Endothelial cell of umbilical vein (primary cell): ENCODE measurements at regions not wholly inside any gene's neighbourhood (a gene's known extent, or its start where the extent isn't known, plus 50 kb on each side); places are given as distances from the start of the nearest gene placed in this dataset.

Experiments
- BruUV-seq: library from RNA; stranded (reverse); fragments of 400-500 nt; replicated peaks from 2 replicates; lab custom pipeline; 2021; lab: Mats Ljungman, UMichigan
- CTCF ChIA-PET: fragments of 300-600, 350-600 bp; sonication (Branson Sonifier 250); formaldehyde crosslinking; loops from one replicate; lab custom pipeline; 2021; ENCODE audit warnings: antibody characterized with exemption, inconsistent platforms; lab: Charles Lee
- POLR2A ChIA-PET: fragments of 300-600, 350-600 bp; sonication (Branson Sonifier 250); formaldehyde crosslinking; loops from one replicate; lab custom pipeline; 2021; ENCODE audit warnings: antibody characterized with exemption, inconsistent platforms; lab: Charles Lee
- DNase-seq: peaks from one replicate; pipeline ENCODE4 v3.0.0-alpha.2; 2011; ENCODE audit warnings: low read depth, low spot score
- FAIRE-seq: peaks from 2 replicates; lab custom pipeline; 2011; peaks lifted over from hg19 to GRCh38; lab: Jason Lieb, UNC
- H2AFZ ChIP-seq: 2 replicates; pipeline ENCODE4 v1.6.0; 2012; ENCODE audit warnings: low read depth, low read length, control low read depth, inconsistent platforms
- H3K27ac ChIP-seq: 2 replicates; pipeline ENCODE4 v1.5.1; 2011; ENCODE audit warnings: low read depth, mild to moderate bottlenecking, control low read depth, low read length, moderate library complexity; ENCODE audit not compliant: insufficient read depth
- H3K27me3 ChIP-seq, 2 experiments: 2 replicates each; pipeline versions ENCODE4 v1.6.0 to v1.6.1; 2011; ENCODE audit warnings: low read length in 2 of 2, mixed read lengths in 1 of 2; ENCODE audit not compliant: control insufficient read depth in 2 of 2, insufficient read depth in 2 of 2
- H3K36me3 ChIP-seq, 2 experiments: 2 replicates in 1 of 2; 3 replicates in 1 of 2; pipeline ENCODE4 v1.5.1; 2011; ENCODE audit warnings: low read length in 2 of 2, mild to moderate bottlenecking in 1 of 2, moderate library complexity in 1 of 2; ENCODE audit not compliant: control insufficient read depth in 2 of 2, insufficient read depth in 2 of 2; ENCODE audit errors: extremely low read depth in 1 of 2
- H3K4me1 ChIP-seq: 3 replicates; pipeline ENCODE4 v1.5.1; 2011; ENCODE audit warnings: mild to moderate bottlenecking, low read length; ENCODE audit not compliant: control insufficient read depth, insufficient read depth; ENCODE audit errors: extremely low read depth
- H3K4me2 ChIP-seq: 2 replicates; pipeline ENCODE4 v1.6.1; 2011; ENCODE audit warnings: low read length, control low read depth, mixed read lengths; ENCODE audit not compliant: insufficient read depth
- H3K4me3 ChIP-seq, 3 experiments: fragments of 200-600 bp in 1 of 3; sonication (generic), shearing (Covaris generic) in 1 of 3; replicated peaks in 1 of 3; 2 replicates each; pipeline ENCODE4 v1.5.1; 2011 to 2016; ENCODE audit warnings: control low read depth in 3 of 3, low read length in 3 of 3, mild to moderate bottlenecking in 2 of 3, inconsistent platforms in 1 of 3, low read depth in 1 of 3, moderate library complexity in 1 of 3; ENCODE audit not compliant: insufficient read depth in 1 of 3
- H3K79me2 ChIP-seq: 2 replicates; pipeline ENCODE4 v1.6.0; 2012; ENCODE audit warnings: low read length, inconsistent platforms; ENCODE audit not compliant: control insufficient read depth, insufficient read depth
- H3K9ac ChIP-seq: replicated peaks from 2 replicates; pipeline ENCODE3; 2011; ENCODE audit warnings: low read length, control low read depth; ENCODE audit not compliant: insufficient read depth; ENCODE audit errors: extremely low read depth
- H3K9me1 ChIP-seq: replicated peaks from 3 replicates; pipeline ENCODE4 v1.6.0; 2011; ENCODE audit warnings: mild to moderate bottlenecking, low read length; ENCODE audit not compliant: control insufficient read depth, insufficient read depth; ENCODE audit errors: extremely low read depth
- H3K9me3 ChIP-seq: replicated peaks from 2 replicates; pipeline ENCODE4 v1.5.1; 2012; ENCODE audit warnings: low read length, inconsistent platforms; ENCODE audit not compliant: control insufficient read depth, insufficient read depth
- H4K20me1 ChIP-seq: replicated peaks from 2 replicates; pipeline ENCODE3; 2011; ENCODE audit warnings: mild to moderate bottlenecking, low read length; ENCODE audit not compliant: control insufficient read depth, insufficient read depth; ENCODE audit errors: extremely low read depth
- EZH2 ChIP-seq: IDR thresholded peaks from 2 replicates; pipeline ENCODE4 v1.6.1; 2012; ENCODE audit warnings: borderline replicate concordance, low read depth, mild to moderate bottlenecking, moderate library complexity, low read length, inconsistent platforms; ENCODE audit not compliant: severe bottlenecking
- FOS ChIP-seq: IDR thresholded peaks from 2 replicates; pipeline ENCODE4 v1.6.1; 2011; ENCODE audit warnings: mild to moderate bottlenecking, low read length, moderate library complexity, borderline replicate concordance; ENCODE audit not compliant: insufficient read depth
- GATA2 ChIP-seq: IDR thresholded peaks from 2 replicates; pipeline ENCODE4 v1.7.0; 2011; ENCODE audit warnings: low read depth, mild to moderate bottlenecking, moderate library complexity, mixed read lengths, low read length; ENCODE audit not compliant: insufficient read length, insufficient read depth
- JUN ChIP-seq: IDR thresholded peaks from 2 replicates; pipeline ENCODE4 v1.6.1; 2011; ENCODE audit warnings: borderline replicate concordance, low read depth; ENCODE audit not compliant: insufficient read length, insufficient read depth
- MYC ChIP-seq: IDR thresholded peaks from one replicate; pipeline ENCODE4 v1.6.1; 2011; ENCODE audit warnings: mild to moderate bottlenecking, low read depth, low read length
- POLR2A ChIP-seq: IDR thresholded peaks from 2 replicates; pipeline ENCODE4 v1.6.1; 2012; ENCODE audit warnings: low read depth, mild to moderate bottlenecking, control low read depth, low read length
- dilution Hi-C: fragments of 300-500 bp; cut with MboI; formaldehyde crosslinking; loops from one replicate; pipeline ENCODE4 v1.15.0; 2019; ENCODE audit warnings: low sequenced_read_pairs; ENCODE audit not compliant: extremely low pct_ligation_motif_present
- intact Hi-C: fragments of 100-400 bp; cut with micrococcal nuclease; formaldehyde crosslinking; loops from one replicate; pipeline ENCODE4 v1.10.0; 2022
- TF ChIP-seq, protein P1 (sequence below), 2 donors: IDR thresholded peaks; 1 replicate in 1 of 2; 2 replicates in 1 of 2; pipeline ENCODE4 v1.5.1; 2011; ENCODE audit warnings: low read length in 2 of 2, mild to moderate bottlenecking in 2 of 2, moderate library complexity in 2 of 2, control low read depth in 1 of 2, inconsistent platforms in 1 of 2, low read depth in 1 of 2; ENCODE audit not compliant: insufficient read depth in 1 of 2; ENCODE audit errors: extremely low read depth in 1 of 2
- TF ChIP-seq, protein P2 (sequence below): IDR thresholded peaks from 2 replicates; pipeline ENCODE4 v1.6.1; 2011; ENCODE audit not compliant: insufficient read depth, insufficient read length

DNA sequence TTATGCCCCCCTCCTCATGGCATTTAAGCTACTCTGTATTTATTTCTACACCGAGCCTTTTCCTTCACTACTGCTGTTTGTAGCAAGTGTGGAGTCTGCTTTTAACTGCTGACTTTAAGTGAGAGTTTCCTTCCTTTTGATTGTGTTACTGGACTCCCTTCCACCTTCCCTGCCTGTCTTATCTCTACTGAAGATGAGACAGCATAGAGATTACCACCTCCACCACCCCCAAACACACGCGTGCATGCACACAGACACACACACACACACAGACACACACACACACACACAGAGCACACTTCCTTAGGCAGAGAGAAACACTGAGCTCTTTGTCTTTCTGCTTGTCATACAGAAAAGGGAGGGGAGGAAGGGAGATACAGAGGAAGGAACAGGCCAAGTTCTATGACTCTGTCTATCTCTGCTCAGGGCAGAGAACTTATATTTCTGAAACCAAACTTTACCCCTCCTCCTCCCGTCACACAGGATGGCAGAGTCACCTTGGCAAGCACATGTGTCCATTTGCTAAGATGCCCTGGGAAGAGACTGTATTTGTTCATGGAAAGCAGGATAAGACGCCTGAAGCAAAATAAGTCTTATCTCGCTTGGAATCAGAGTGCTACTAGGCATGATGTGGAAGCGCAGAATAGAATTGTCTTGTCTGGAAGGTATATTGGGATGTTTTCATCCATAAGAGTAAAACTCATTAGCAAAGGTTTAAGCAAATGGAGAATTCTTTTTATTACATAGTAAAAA is 81.8 kb upstream of the CAV2 start:
- DNase-seq: peak; percentile 65
- BruUV-seq: no TSS peak
- Histone ChIP-seq H3K9ac (no peak overlapping the region), H3K9me1 (no peaks in the 10 kb centered on the region), H4K20me1 (no peaks in the 10 kb centered on the region), H3K27me3 (no peaks in the 10 kb centered on the region), H2AFZ (peak overlapping the region; percentile 97), H3K4me1 (peaks cover 15% of the 10 kb centered on the region), H3K27ac (peak overlapping the region; percentile 9), H3K4me2 (peak overlapping the region; percentile 56), H3K36me3 (no peaks in the 10 kb centered on the region), H3K4me3 (peak overlapping the region in 1 of 3 experiments; percentile 15), H3K9me3 (no peaks in the 10 kb centered on the region), H3K79me2 (no peaks in the 10 kb centered on the region)
- POLR2A ChIA-PET: interaction anchor here (0.8 kb wide), 1 partner anchor 230 kb away, joined by 4 read pairs; no protein-coding TSS in a partner anchor
- CTCF ChIA-PET: interaction anchor here (1.0 to 2.1 kb wide), 8 partner anchors 8 to 171 kb away, joined by 3 to 9 read pairs (median 4); no protein-coding TSS in a partner anchor
- dilution Hi-C loops (no loop called here), intact Hi-C loops (no loop called here)
- TF ChIP-seq EZH2: no peak
- TF ChIP-seq POLR2A: no peak
- no peak for TF ChIP-seq JUN
- TF ChIP-seq, protein P1, sequence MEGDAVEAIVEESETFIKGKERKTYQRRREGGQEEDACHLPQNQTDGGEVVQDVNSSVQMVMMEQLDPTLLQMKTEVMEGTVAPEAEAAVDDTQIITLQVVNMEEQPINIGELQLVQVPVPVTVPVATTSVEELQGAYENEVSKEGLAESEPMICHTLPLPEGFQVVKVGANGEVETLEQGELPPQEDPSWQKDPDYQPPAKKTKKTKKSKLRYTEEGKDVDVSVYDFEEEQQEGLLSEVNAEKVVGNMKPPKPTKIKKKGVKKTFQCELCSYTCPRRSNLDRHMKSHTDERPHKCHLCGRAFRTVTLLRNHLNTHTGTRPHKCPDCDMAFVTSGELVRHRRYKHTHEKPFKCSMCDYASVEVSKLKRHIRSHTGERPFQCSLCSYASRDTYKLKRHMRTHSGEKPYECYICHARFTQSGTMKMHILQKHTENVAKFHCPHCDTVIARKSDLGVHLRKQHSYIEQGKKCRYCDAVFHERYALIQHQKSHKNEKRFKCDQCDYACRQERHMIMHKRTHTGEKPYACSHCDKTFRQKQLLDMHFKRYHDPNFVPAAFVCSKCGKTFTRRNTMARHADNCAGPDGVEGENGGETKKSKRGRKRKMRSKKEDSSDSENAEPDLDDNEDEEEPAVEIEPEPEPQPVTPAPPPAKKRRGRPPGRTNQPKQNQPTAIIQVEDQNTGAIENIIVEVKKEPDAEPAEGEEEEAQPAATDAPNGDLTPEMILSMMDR (IDR thresholded peaks at IDR 0.05; ENCODE audit: extremely low read depth in 1 of 2, insufficient read depth in 1 of 2, low read depth in 1 of 2, low read length in 2 of 2): no peak
- TF ChIP-seq, protein P2, sequence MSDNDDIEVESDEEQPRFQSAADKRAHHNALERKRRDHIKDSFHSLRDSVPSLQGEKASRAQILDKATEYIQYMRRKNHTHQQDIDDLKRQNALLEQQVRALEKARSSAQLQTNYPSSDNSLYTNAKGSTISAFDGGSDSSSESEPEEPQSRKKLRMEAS: no peak
- no peak for TF ChIP-seq FOS
- no peak for TF ChIP-seq MYC
- peak; percentile 61 for TF ChIP-seq GATA2
- FAIRE-seq: no peak
